Fibroblast of pulmonary artery (primary cell): ENCODE measurements at regions not wholly inside any gene's neighbourhood (a gene's known extent, or its start where the extent isn't known, plus 50 kb on each side); places are given as distances from the start of the nearest gene placed in this dataset.

ENCODE experiments used
- DNase-seq: peaks from one replicate; pipeline ENCODE4 v3.0.0-alpha.2; 2010; ENCODE audit warnings: low read depth
- H3K4me3 ChIP-seq: replicated peaks from 2 replicates; pipeline ENCODE4 v1.5.1; 2011; ENCODE audit warnings: low read depth, mild to moderate bottlenecking, control low read depth, low read length, moderate library complexity
- CTCF ChIP-seq: IDR thresholded peaks from 2 replicates; pipeline ENCODE4 v1.5.1; 2011; ENCODE audit warnings: mild to moderate bottlenecking, control low read depth, low read length, inconsistent platforms; ENCODE audit errors: missing control alignments

- no peak for TF ChIP-seq CTCF
- no peak overlapping the region for H3K4me3 ChIP-seq
- no peak for DNase-seq
Measured at GRCh38 chr15:56813995-56814394, 80.7 kb upstream of the ZNF280D start.

- TF ChIP-seq CTCF: no peak
- H3K4me3 ChIP-seq: no peak overlapping the region
- no peak for DNase-seq
Measured at GRCh38 chr15:56812961-56813360, 79.7 kb upstream of the ZNF280D start.

- DNase-seq: no peak
- H3K4me3 ChIP-seq: no peak overlapping the region
- TF ChIP-seq CTCF: no peak
Measured at GRCh38 chr15:56812221-56812620, 78.9 kb upstream of the ZNF280D start.

- TF ChIP-seq CTCF: no peak
- DNase-seq: no peak
- no peak overlapping the region for H3K4me3 ChIP-seq
Measured at GRCh38 chr15:56811586-56811985, 78.3 kb upstream of the ZNF280D start.

- DNase-seq: no peak
- no peak for TF ChIP-seq CTCF
- no peak overlapping the region for H3K4me3 ChIP-seq
Measured at GRCh38 chr15:56808160-56808559, 74.9 kb upstream of the ZNF280D start.

- no peak for TF ChIP-seq CTCF
- DNase-seq: no peak
- H3K4me3 ChIP-seq: peak overlapping the region; percentile 40
Measured at GRCh38 chr15:56806148-56806536, 72.8 kb upstream of the ZNF280D start.

GRCh38 chr15:56805466-56806147, 72.3 kb upstream of the ZNF280D start:
- TF ChIP-seq CTCF: no peak
- peak; percentile 91 for DNase-seq
- peak overlapping the region; percentile 40 for H3K4me3 ChIP-seq
